ENCODE measurements at regions not wholly inside any gene's neighbourhood (a gene's known extent, or its start where the extent isn't known, plus 50 kb on each side); places are given as distances from the start of the nearest gene placed in this dataset.
"Not testable (repeated sequence)": the region's sequence is repeated elsewhere in the genome, so short reads cannot be mapped to it uniquely, and the experiment has no call there.

DNA sequence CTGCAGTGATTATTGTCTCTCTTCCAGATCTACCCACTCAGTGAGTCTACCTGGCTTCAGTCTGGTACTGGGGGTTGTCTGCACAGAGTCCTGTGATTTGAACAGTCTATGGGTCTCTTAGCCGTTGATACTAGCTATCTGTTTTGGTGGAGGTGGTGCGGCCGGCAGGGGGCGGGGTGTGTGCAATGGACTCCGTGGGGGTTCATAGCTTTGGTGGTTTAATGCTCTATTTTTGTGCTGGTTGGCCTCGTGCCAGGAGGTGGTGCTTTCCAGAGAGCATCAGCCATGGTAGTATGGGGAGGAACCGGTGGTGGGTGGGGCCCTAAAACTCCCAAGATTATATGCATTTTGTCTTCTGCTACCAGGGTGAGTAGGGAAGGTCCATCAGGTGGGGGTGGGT is 1120.1 kb upstream of the FAM98A start:
- H3K27me3 ChIP-seq (replicated peaks; ENCODE audit: insufficient read depth): no peaks in the 10 kb centered on the region
- no peak for DNase-seq (ENCODE audit: low spot score)
- no peak overlapping the region for H3K4me3 ChIP-seq
- no peak overlapping the region for H3K27ac ChIP-seq
- no peaks in the 10 kb centered on the region for H3K36me3 ChIP-seq
- no peaks in the 10 kb centered on the region for H3K4me1 ChIP-seq (replicated peaks)
- 91% methylated on average over 7 of the region's 7 CpGs for WGBS
- no peaks in the 10 kb centered on the region for H3K9me3 ChIP-seq
- TF ChIP-seq, protein P1, sequence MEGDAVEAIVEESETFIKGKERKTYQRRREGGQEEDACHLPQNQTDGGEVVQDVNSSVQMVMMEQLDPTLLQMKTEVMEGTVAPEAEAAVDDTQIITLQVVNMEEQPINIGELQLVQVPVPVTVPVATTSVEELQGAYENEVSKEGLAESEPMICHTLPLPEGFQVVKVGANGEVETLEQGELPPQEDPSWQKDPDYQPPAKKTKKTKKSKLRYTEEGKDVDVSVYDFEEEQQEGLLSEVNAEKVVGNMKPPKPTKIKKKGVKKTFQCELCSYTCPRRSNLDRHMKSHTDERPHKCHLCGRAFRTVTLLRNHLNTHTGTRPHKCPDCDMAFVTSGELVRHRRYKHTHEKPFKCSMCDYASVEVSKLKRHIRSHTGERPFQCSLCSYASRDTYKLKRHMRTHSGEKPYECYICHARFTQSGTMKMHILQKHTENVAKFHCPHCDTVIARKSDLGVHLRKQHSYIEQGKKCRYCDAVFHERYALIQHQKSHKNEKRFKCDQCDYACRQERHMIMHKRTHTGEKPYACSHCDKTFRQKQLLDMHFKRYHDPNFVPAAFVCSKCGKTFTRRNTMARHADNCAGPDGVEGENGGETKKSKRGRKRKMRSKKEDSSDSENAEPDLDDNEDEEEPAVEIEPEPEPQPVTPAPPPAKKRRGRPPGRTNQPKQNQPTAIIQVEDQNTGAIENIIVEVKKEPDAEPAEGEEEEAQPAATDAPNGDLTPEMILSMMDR (IDR thresholded peaks at IDR 0.05): no peak
- TF ChIP-seq POLR2A (IDR thresholded peaks at IDR 0.05) (no peak), POLR2AphosphoS5 (IDR thresholded peaks at IDR 0.05) (no peak)
- intact Hi-C loops (cut with DNase I): no loop called here

DNA sequence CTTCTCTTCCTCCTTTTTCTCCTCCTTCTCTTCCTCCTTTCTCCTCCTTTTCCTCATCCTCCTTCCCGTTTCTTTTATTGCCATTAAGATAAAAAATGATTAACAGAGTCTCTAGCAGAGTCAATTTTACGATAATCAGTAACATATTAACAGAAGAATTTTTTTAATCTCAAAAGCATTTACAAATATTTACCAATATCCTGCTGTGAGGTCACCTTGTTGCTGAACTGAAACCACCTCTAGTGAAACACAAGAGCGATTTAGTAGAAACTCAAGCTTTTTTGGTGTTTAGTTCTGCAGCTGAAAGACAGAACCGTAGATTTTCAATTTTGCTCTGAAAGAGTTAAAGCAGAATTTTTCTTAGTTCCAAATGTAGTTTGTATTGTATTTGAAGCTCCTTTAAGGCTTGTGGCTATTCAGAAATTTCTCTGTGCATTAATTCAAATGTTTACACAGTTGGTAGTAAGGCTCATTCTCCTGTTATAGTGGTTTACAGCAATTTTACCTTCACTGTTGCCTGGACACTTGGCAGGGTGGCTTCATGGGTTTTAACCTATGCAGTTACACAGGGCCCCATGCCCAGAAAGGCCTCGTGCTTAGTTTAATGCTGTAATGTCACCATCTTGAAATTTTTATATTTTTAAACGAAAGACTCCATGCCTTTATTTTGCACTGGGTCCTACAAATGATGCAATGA is 1106.6 kb upstream of the FAM98A start:
- H3K27ac ChIP-seq: no peak overlapping the region

DNA sequence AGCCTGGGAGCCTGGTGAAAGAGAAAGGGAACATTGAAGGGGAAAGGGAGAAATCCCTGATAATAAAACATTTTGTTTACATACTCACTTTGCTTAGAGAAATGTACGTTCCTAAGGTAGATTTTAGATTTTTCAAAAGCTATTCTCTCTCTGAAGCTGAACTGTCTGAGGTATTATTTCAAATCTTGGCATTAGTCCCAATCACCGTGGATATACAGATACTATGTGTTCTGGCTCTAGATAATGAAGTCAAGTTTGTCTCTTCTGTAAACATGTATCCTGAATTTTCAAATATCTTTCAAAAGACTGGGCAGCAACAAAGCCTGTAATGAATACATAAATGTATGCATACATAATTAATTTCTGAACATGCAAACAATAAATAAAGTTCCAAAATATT is 1104.2 kb upstream of the FAM98A start:
- intact Hi-C loops (cut with DNase I): no loop called here
- H3K27me3 ChIP-seq (replicated peaks; ENCODE audit: insufficient read depth): no peaks in the 10 kb centered on the region
- H3K4me1 ChIP-seq (replicated peaks): no peaks in the 10 kb centered on the region
- TF ChIP-seq, protein P1 (IDR thresholded peaks at IDR 0.05): no peak
- TF ChIP-seq POLR2A (IDR thresholded peaks at IDR 0.05) (no peak), POLR2AphosphoS5 (IDR thresholded peaks at IDR 0.05) (no peak)
- no peak for DNase-seq (ENCODE audit: low spot score)
- no peak overlapping the region for H3K4me3 ChIP-seq
- no peak overlapping the region for H3K27ac ChIP-seq
- H3K9me3 ChIP-seq: no peaks in the 10 kb centered on the region
- WGBS: 18% methylated on average over 2 of the region's 2 CpGs
- no peaks in the 10 kb centered on the region for H3K36me3 ChIP-seq

More for the DNA sequence above, 1106.6 kb upstream of the FAM98A start:
- Histone ChIP-seq H3K4me1 (replicated peaks) (no peaks in the 10 kb centered on the region), H3K27me3 (replicated peaks; ENCODE audit: insufficient read depth) (no peaks in the 10 kb centered on the region), H3K4me3 (no peak overlapping the region), H3K36me3 (no peaks in the 10 kb centered on the region), H3K9me3 (no peaks in the 10 kb centered on the region)
- 73% methylated on average over 6 of the region's 6 CpGs for WGBS
- intact Hi-C loops (cut with DNase I): no loop called here
- no peak for DNase-seq (ENCODE audit: low spot score)
- TF ChIP-seq, protein P1 (IDR thresholded peaks at IDR 0.05): no peak
- no peak for TF ChIP-seq POLR2A (IDR thresholded peaks at IDR 0.05)
- no peak for TF ChIP-seq POLR2AphosphoS5 (IDR thresholded peaks at IDR 0.05)

GRCh38 chr2:34702391-34702790 is 1103.3 kb upstream of the FAM98A start:
- H3K36me3 ChIP-seq; H3K27ac ChIP-seq; H3K4me1 ChIP-seq (replicated peaks); intact Hi-C loops (cut with DNase I); H3K9me3 ChIP-seq; H3K27me3 ChIP-seq (replicated peaks; ENCODE audit: insufficient read depth); H3K4me3 ChIP-seq; DNase-seq (ENCODE audit: low spot score): not testable (repeated sequence)
- WGBS: 81% methylated on average over 6 of the region's 6 CpGs

GRCh38 chr2:34677591-34677990 is 1078.5 kb upstream of the FAM98A start:
- H3K9me3 ChIP-seq; intact Hi-C loops (cut with DNase I); H3K27me3 ChIP-seq (replicated peaks; ENCODE audit: insufficient read depth); H3K4me3 ChIP-seq; H3K4me1 ChIP-seq (replicated peaks); H3K27ac ChIP-seq; DNase-seq (ENCODE audit: low spot score); H3K36me3 ChIP-seq: not testable (repeated sequence)
- WGBS: 88% methylated on average over 12 of the region's 12 CpGs

GRCh38 chr2:34677119-34677531 is 1078.0 kb upstream of the FAM98A start:
- intact Hi-C loops (cut with DNase I); DNase-seq (ENCODE audit: low spot score); H3K4me3 ChIP-seq; H3K4me1 ChIP-seq (replicated peaks); H3K27ac ChIP-seq; H3K27me3 ChIP-seq (replicated peaks; ENCODE audit: insufficient read depth); H3K9me3 ChIP-seq; H3K36me3 ChIP-seq: not testable (repeated sequence)
- 53% methylated on average over 3 of the region's 3 CpGs for WGBS

Measured in prostate gland (tissue), 2 donors.